ENCODE measurements at regions not wholly inside any gene's neighbourhood (a gene's known extent, or its start where the extent isn't known, plus 50 kb on each side); places are given as distances from the start of the nearest gene placed in this dataset.

DNA sequence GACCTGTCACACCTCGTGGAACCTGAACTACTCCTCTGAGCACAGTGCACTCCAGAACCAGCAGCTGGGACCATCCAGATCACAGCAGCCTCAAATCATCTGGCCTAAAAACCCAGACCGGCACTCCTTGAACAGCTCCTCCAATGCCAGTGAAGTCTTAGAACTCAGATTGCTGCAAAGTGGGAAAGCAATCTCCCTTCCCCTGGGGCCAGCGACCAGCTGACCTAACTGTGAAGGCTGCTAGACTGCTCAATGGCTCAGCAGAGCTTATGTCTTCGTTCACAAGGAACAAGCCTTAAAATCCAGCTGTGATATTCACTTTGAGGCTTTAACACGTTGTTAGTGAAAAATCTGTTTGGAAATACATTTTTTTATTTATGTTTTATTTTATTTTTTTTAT lies 243.2 kb downstream of the ANKRD60 start:
- no peaks in the 10 kb centered on the region for H3K9me3 ChIP-seq
- TF ChIP-seq, protein P1, sequence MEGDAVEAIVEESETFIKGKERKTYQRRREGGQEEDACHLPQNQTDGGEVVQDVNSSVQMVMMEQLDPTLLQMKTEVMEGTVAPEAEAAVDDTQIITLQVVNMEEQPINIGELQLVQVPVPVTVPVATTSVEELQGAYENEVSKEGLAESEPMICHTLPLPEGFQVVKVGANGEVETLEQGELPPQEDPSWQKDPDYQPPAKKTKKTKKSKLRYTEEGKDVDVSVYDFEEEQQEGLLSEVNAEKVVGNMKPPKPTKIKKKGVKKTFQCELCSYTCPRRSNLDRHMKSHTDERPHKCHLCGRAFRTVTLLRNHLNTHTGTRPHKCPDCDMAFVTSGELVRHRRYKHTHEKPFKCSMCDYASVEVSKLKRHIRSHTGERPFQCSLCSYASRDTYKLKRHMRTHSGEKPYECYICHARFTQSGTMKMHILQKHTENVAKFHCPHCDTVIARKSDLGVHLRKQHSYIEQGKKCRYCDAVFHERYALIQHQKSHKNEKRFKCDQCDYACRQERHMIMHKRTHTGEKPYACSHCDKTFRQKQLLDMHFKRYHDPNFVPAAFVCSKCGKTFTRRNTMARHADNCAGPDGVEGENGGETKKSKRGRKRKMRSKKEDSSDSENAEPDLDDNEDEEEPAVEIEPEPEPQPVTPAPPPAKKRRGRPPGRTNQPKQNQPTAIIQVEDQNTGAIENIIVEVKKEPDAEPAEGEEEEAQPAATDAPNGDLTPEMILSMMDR (IDR thresholded peaks at IDR 0.05), result no peak
- intact Hi-C loops (cut with DNase I), result no loop called here
- DNase-seq (peak; percentile 34 to 59), ATAC-seq (peak in 7 of 8 donors; percentile 51 to 77 (median 70))
- peak overlapping the region in 1 of 10 donors; percentile 7 for H3K27ac ChIP-seq
- 40 to 47% methylated on average over 5 of the region's 5 CpGs for WGBS, 2 donors
- H3K4me3 ChIP-seq, result no peak overlapping the region
- H3K36me3 ChIP-seq, result no peaks in the 10 kb centered on the region
- H3K4me1 ChIP-seq, result peaks cover 0 to 38% (median 5%) of the 10 kb centered on the region in 9 donors
- no peaks in the 10 kb centered on the region for H3K27me3 ChIP-seq

DNA sequence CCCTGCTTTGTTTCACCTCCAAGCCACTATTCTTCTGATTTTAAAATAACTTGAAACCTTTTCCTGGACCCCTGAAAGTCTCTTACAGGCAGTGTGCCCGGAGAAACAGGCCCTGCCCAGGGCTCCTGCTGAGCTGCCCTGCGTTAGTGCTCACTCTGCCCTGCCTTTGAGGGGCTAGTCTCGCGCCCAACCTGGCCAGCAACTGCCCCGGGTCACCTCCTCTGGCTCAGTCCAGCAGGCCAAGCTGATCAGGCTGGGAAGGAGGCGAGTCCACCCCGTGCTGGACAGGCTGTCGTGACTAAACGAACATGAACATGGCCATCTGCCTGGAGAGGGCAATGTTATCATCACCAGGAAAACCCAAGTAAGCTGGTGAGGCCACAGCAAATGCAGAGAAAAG lies 245.4 kb downstream of the ANKRD60 start:
- WGBS, 2 donors, result 83 to 85% methylated on average over 9 of the region's 9 CpGs
- Histone ChIP-seq H3K27ac (no peak overlapping the region), H3K36me3 (no peaks in the 10 kb centered on the region), H3K4me3 (no peak overlapping the region), H3K9me3 (no peaks in the 10 kb centered on the region), H3K4me1 (peaks cover 0 to 48% (median 9%) of the 10 kb centered on the region in 9 donors), H3K27me3 (no peaks in the 10 kb centered on the region)
- ATAC-seq (no peak), DNase-seq (no peak)
- intact Hi-C loops (cut with DNase I), result no loop called here
- TF ChIP-seq, protein P1 (IDR thresholded peaks at IDR 0.05), result no peak

DNA sequence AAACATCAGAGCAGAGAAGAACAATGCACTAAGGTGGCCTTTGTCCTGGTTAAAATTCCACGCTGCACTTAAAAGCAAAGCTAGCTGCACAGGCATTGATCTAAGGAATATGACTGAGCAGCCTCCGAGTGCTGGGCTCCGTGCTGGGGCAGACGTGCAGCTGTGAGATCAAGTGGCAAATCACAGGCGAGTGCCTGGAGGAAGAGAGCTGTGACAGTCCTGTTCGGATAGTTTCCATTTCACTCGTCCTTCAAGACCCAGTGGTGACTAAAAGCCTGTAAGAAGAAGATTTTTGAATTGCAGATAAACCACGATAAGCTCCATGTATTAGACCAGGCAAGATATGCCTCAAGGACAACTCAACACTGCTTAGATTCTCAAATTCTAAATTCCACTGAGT lies 247.9 kb downstream of the ANKRD60 start:
- no peak for ATAC-seq
- no peaks in the 10 kb centered on the region for H3K36me3 ChIP-seq
- 38 to 41% methylated on average over 8 of the region's 8 CpGs for WGBS, 2 donors
- peaks cover 0 to 45% (median 9%) of the 10 kb centered on the region in 9 donors for H3K4me1 ChIP-seq
- TF ChIP-seq, protein P1 (IDR thresholded peaks at IDR 0.05), result no peak
- no peaks in the 10 kb centered on the region for H3K27me3 ChIP-seq
- H3K4me3 ChIP-seq, result no peak overlapping the region
- H3K9me3 ChIP-seq, result no peaks in the 10 kb centered on the region
- no peak for DNase-seq
- no peak overlapping the region for H3K27ac ChIP-seq
- intact Hi-C loops (cut with DNase I), result no loop called here

DNA sequence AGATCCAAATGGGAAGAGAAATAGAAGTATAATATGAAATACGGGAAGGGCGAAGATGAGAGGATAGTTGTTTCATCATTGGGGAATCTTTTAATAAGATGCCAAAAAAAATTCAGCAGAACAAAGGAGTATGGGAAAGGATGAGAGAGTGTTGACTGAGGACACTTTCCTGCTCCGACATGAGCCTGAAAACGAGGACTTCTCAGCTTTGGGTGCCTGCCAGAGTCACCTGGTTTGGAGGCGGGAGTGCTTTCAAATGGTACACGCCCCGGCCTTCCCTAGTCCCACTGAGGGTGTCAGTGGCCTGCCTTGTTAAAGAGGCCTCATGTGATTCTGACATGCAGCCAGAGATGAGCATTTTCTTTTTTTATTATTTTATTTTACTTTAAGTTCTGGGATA lies 250.9 kb downstream of the ANKRD60 start:
- Histone ChIP-seq H3K27ac (peak overlapping the region in 4 of 10 donors; percentile 9 to 45 (median 27)), H3K36me3 (no peaks in the 10 kb centered on the region), H3K27me3 (no peaks in the 10 kb centered on the region), H3K4me1 (peaks cover 0 to 33% (median 9%) of the 10 kb centered on the region in 9 donors), H3K4me3 (no peak overlapping the region), H3K9me3 (peaks cover 0 to under 1% (median 0%) of the 10 kb centered on the region in 11 donors)
- peak in 1 of 2 donors; percentile 22 for DNase-seq
- 64 to 65% methylated on average over 7 of the region's 7 CpGs for WGBS, 2 donors
- intact Hi-C loops (cut with DNase I), result no loop called here
- TF ChIP-seq, protein P1 (IDR thresholded peaks at IDR 0.05), result no peak
- ATAC-seq, result peak in 5 of 8 donors; percentile 14 to 45 (median 33)

Data from heart right ventricle (tissue), 16 donors.